Stimulated activated CD8-positive, alpha-beta memory T cell treated with anti-CD3 and anti-CD28 coated beads, Interleukin-12 subunit alpha, Interleukin-12 subunit beta, amount 100 ng/mL, for 1 hour (primary cell): ENCODE measurements at regions not wholly inside any gene's neighbourhood (a gene's known extent, or its start where the extent isn't known, plus 50 kb on each side); places are given as distances from the start of the nearest gene placed in this dataset.

ENCODE experiments used
- DNase-seq: peaks from one replicate; pipeline ENCODE4 v3.0.0-alpha.2; 2020; ENCODE audit warnings: low read depth

- no peak for DNase-seq
Observed at GRCh38 chr2:13010283-13010682, 293.5 kb downstream of the TRIB2 start.

GRCh38 chr2:13014783-13015182, 298.0 kb downstream of the TRIB2 start:
- no peak for DNase-seq

- no peak for DNase-seq
Observed at GRCh38 chr2:13015532-13016320, 299.0 kb downstream of the TRIB2 start.

GRCh38 chr2:13018490-13018889, 301.8 kb downstream of the TRIB2 start:
- DNase-seq = no peak

GRCh38 chr2:13019781-13020180, 303.0 kb downstream of the TRIB2 start:
- DNase-seq = no peak

GRCh38 chr2:13020469-13020868, 303.7 kb downstream of the TRIB2 start:
- no peak for DNase-seq

GRCh38 chr2:13021470-13021957, 304.8 kb downstream of the TRIB2 start:
- DNase-seq = no peak

GRCh38 chr2:13030606-13031005, 313.9 kb downstream of the TRIB2 start:
- DNase-seq = no peak

GRCh38 chr2:13034861-13035260, 318.1 kb downstream of the TRIB2 start:
- DNase-seq = no peak

GRCh38 chr2:13035866-13036265, 319.1 kb downstream of the TRIB2 start:
- DNase-seq = no peak

- no peak for DNase-seq
Observed at GRCh38 chr2:13040043-13040442, 323.3 kb downstream of the TRIB2 start.

GRCh38 chr2:13046557-13047165, 329.9 kb downstream of the TRIB2 start:
- no peak for DNase-seq

- DNase-seq = no peak
Observed at GRCh38 chr2:13050764-13051163, 334.0 kb downstream of the TRIB2 start.

GRCh38 chr2:13052547-13052946, 335.8 kb downstream of the TRIB2 start:
- no peak for DNase-seq

- no peak for DNase-seq
Observed at GRCh38 chr2:13056259-13056843, 339.6 kb downstream of the TRIB2 start.

- no peak for DNase-seq
Observed at GRCh38 chr2:13057671-13058070, 340.9 kb downstream of the TRIB2 start.

GRCh38 chr2:13066676-13067075, 349.9 kb downstream of the TRIB2 start:
- DNase-seq = no peak

- no peak for DNase-seq
Observed at GRCh38 chr2:13067508-13067907, 350.8 kb downstream of the TRIB2 start.

GRCh38 chr2:13089971-13090370, 373.2 kb downstream of the TRIB2 start:
- DNase-seq = no peak

GRCh38 chr2:13091455-13091854, 374.7 kb downstream of the TRIB2 start:
- DNase-seq = no peak

GRCh38 chr2:13091861-13092378, 375.2 kb downstream of the TRIB2 start:
- no peak for DNase-seq

GRCh38 chr2:13093416-13093991, 376.8 kb downstream of the TRIB2 start:
- DNase-seq = no peak
